Breast epithelium (tissue), 3 donors: ENCODE measurements at regions not wholly inside any gene's neighbourhood (a gene's known extent, or its start where the extent isn't known, plus 50 kb on each side); places are given as distances from the start of the nearest gene placed in this dataset.

Experiments used
- CTCF ChIP-seq, 3 donors: fragments of 450-650 bp; IDR thresholded peaks; one replicate each; pipeline ENCODE4 v1.5.1; 2016 to 2017; ENCODE audit warnings: antibody characterized with exemption in 3 of 3, mild to moderate bottlenecking in 3 of 3, moderate library complexity in 3 of 3
- POLR2A ChIP-seq: fragments of 450-650 bp; IDR thresholded peaks from one replicate; pipeline ENCODE4 v1.6.1; 2016; ENCODE audit warnings: antibody characterized with exemption, mild to moderate bottlenecking, moderate library complexity

GRCh38 chr4:55707507-55707906, 71.4 kb upstream of the NMU start:
- TF ChIP-seq CTCF (IDR thresholded peaks at IDR 0.05) (no peak), POLR2A (no peak)
